ENCODE measurements at regions not wholly inside any gene's neighbourhood (a gene's known extent, or its start where the extent isn't known, plus 50 kb on each side); places are given as distances from the start of the nearest gene placed in this dataset.

DNA sequence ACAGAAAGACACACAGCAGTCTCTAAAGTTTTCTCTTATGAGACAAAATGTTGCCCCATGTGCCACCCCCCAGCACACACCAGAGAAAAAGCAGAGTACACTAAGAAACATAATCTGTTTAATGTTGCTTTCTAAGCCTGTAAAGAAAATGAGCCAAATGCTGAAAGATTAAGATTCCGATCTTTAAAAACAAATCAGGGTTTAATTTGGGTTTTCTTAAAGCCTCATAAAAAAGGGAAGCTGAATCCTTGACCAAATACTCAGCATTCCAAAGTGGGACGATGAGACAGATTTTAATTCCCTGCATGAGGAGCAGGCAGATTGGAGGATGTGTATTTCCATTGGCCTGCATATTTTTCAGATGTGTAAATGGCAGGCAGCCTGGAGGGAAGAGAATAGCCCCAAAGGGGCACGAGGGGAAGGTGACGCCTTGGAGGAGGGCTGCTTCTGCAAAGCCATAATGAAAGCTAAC lies 118.4 kb downstream of the COPRS start:
- Mint-ChIP-seq H3K9me3 (peaks cover 0 to 3% (median 0%) of the 10 kb centered on the region in 11 donors), H3K4me3 (no peak overlapping the region), H3K27me3 (peaks cover 8 to 49% (median 31%) of the 10 kb centered on the region in 5 donors), H3K4me1 (peaks cover 0 to 4% (median 0%) of the 10 kb centered on the region in 7 donors), H3K27ac (no peak overlapping the region), H3K36me3 (peaks cover 0 to 3% (median 0%) of the 10 kb centered on the region in 5 donors)
- Histone ChIP-seq H3K27ac (ENCODE audit: low read depth, low read length) (no peak overlapping the region), H3K27me3 (ENCODE audit: control insufficient read depth in 2 of 2, insufficient read depth in 2 of 2, low read length in 2 of 2) (no peaks in the 10 kb centered on the region), H3K9me3 (ENCODE audit: control insufficient read depth in 2 of 3, low read length in 3 of 3) (no peaks in the 10 kb centered on the region), H3K36me3 (ENCODE audit: control insufficient read depth in 2 of 3, insufficient read depth in 3 of 3, low read length in 3 of 3) (no peaks in the 10 kb centered on the region), H3K4me1 (ENCODE audit: control insufficient read depth in 2 of 2, insufficient read depth in 2 of 2, low read length in 2 of 2) (no peaks in the 10 kb centered on the region), H3K4me3 (ENCODE audit: low read length) (no peak overlapping the region)
- ChIA-PET CTCF (interaction anchor here (0.6 kb wide), 1 partner anchor 14 kb away, joined by 3 read pairs; no protein-coding TSS in a partner anchor), POLR2A (no interaction called here)
- ATAC-seq (no peak), DNase-seq (no peak)
- intact Hi-C loops (cut with micrococcal nuclease), result no loop called here

DNA sequence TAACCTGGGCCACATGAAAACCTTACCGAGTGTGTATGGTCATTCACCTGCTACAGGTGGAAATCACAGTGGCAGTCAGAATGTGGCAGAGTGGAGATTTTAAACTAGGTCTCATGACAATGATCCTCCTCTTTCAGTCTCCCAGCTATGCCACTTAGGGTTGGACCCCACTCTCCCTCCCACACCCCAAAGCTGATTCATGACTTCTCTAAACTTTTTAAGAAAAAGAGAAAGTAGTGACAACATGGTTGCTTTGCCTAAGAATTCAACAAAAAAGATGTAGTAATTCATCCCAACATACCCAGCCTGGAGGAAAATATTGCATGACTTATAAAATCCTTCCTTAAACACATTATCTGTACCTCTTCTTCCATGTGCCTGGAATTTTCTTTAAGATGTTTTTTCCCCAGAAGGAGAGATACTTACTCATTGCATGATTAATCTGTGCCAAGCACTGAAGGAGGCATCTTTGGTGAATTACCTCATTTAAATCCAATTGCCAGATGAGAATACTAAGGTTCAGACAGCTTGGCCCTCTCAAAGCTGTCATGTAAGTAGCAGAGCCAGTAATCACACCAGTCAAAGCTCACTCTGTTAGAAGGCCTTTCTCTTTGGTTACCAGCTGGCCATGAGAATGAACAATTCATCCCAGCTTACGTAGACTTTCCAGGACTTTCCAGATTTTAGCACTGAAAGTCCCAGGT lies 119.9 kb downstream of the COPRS start:
- Histone ChIP-seq H3K36me3 (ENCODE audit: control insufficient read depth in 2 of 3, insufficient read depth in 3 of 3, low read length in 3 of 3) (no peaks in the 10 kb centered on the region), H3K27ac (ENCODE audit: low read depth, low read length) (no peak overlapping the region), H3K4me3 (ENCODE audit: low read length) (no peak overlapping the region), H3K4me1 (ENCODE audit: control insufficient read depth in 2 of 2, insufficient read depth in 2 of 2, low read length in 2 of 2) (no peaks in the 10 kb centered on the region), H3K27me3 (ENCODE audit: control insufficient read depth in 2 of 2, insufficient read depth in 2 of 2, low read length in 2 of 2) (no peaks in the 10 kb centered on the region), H3K9me3 (ENCODE audit: control insufficient read depth in 2 of 3, low read length in 3 of 3) (no peaks in the 10 kb centered on the region)
- CTCF ChIA-PET, result no interaction called here
- intact Hi-C loops (cut with micrococcal nuclease), result no loop called here
- Mint-ChIP-seq H3K4me1 (peaks cover 0 to 4% (median 0%) of the 10 kb centered on the region in 7 donors), H3K27me3 (peaks cover 3 to 42% (median 21%) of the 10 kb centered on the region in 5 donors), H3K9me3 (peaks cover 0 to 3% (median 0%) of the 10 kb centered on the region in 11 donors), H3K36me3 (peaks cover 0 to 3% (median 0%) of the 10 kb centered on the region in 5 donors), H3K27ac (no peak overlapping the region), H3K4me3 (no peak overlapping the region)
- POLR2A ChIA-PET, result no interaction called here
- DNase-seq (no peak), ATAC-seq (no peak)

GRCh38 chr17:31738488-31738887 lies 120.6 kb downstream of the COPRS start:
- Mint-ChIP-seq H3K27ac (no peak overlapping the region), H3K4me3 (no peak overlapping the region), H3K36me3 (peaks cover 0 to 3% (median 0%) of the 10 kb centered on the region in 5 donors), H3K4me1 (peaks cover 0 to 4% (median 0%) of the 10 kb centered on the region in 7 donors), H3K9me3 (peaks cover 0 to 3% (median 0%) of the 10 kb centered on the region in 11 donors), H3K27me3 (peaks cover 4 to 36% (median 21%) of the 10 kb centered on the region in 5 donors)
- Histone ChIP-seq H3K27me3 (ENCODE audit: control insufficient read depth in 2 of 2, insufficient read depth in 2 of 2, low read length in 2 of 2) (no peaks in the 10 kb centered on the region), H3K27ac (ENCODE audit: low read depth, low read length) (no peak overlapping the region), H3K9me3 (ENCODE audit: control insufficient read depth in 2 of 3, low read length in 3 of 3) (no peaks in the 10 kb centered on the region), H3K36me3 (ENCODE audit: control insufficient read depth in 2 of 3, insufficient read depth in 3 of 3, low read length in 3 of 3) (no peaks in the 10 kb centered on the region), H3K4me3 (ENCODE audit: low read length) (no peak overlapping the region), H3K4me1 (ENCODE audit: control insufficient read depth in 2 of 2, insufficient read depth in 2 of 2, low read length in 2 of 2) (no peaks in the 10 kb centered on the region)
- DNase-seq (no peak), ATAC-seq (no peak)
- intact Hi-C loops (cut with micrococcal nuclease), result no loop called here
- CTCF ChIA-PET, result no interaction called here
- POLR2A ChIA-PET, result no interaction called here

DNA sequence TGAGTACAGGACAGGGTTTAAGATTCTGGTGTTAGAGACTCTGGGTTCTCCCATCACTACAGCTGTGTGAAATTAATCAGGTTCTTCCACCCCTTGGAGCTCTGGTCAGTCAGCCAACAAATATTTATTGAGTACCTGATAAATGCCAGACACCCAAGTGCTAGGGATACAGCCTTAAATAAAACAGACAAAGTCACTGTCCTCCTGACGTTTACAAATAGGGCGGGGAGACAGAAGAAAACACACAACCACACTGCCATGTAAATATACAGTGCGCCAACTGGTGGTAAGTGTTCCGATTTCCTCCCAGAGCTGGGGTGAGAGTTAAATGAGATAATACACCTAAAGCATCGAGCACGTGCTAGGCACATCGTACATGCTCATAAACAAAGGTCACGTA lies 121.0 kb downstream of the COPRS start:
- ATAC-seq, result no peak
- CTCF ChIA-PET, result no interaction called here
- Mint-ChIP-seq H3K36me3 (peaks cover 0 to 3% (median 0%) of the 10 kb centered on the region in 5 donors), H3K9me3 (peaks cover 0 to 3% (median 0%) of the 10 kb centered on the region in 11 donors), H3K27me3 (peaks cover 7 to 32% (median 17%) of the 10 kb centered on the region in 5 donors), H3K4me1 (peaks cover 0 to under 1% (median 0%) of the 10 kb centered on the region in 7 donors), H3K4me3 (no peak overlapping the region), H3K27ac (no peak overlapping the region)
- Histone ChIP-seq H3K4me3 (ENCODE audit: low read length) (no peak overlapping the region), H3K4me1 (ENCODE audit: control insufficient read depth in 2 of 2, insufficient read depth in 2 of 2, low read length in 2 of 2) (no peaks in the 10 kb centered on the region), H3K27me3 (ENCODE audit: control insufficient read depth in 2 of 2, insufficient read depth in 2 of 2, low read length in 2 of 2) (no peaks in the 10 kb centered on the region), H3K9me3 (ENCODE audit: control insufficient read depth in 2 of 3, low read length in 3 of 3) (no peaks in the 10 kb centered on the region), H3K36me3 (ENCODE audit: control insufficient read depth in 2 of 3, insufficient read depth in 3 of 3, low read length in 3 of 3) (no peaks in the 10 kb centered on the region), H3K27ac (ENCODE audit: low read depth, low read length) (no peak overlapping the region)
- POLR2A ChIA-PET, result no interaction called here
- DNase-seq, result no peak
- intact Hi-C loops (cut with micrococcal nuclease), result no loop called here

- no peak for DNase-seq
- Histone ChIP-seq H3K4me1 (ENCODE audit: control insufficient read depth in 2 of 2, insufficient read depth in 2 of 2, low read length in 2 of 2) (no peaks in the 10 kb centered on the region), H3K27ac (ENCODE audit: low read depth, low read length) (no peak overlapping the region), H3K27me3 (ENCODE audit: control insufficient read depth in 2 of 2, insufficient read depth in 2 of 2, low read length in 2 of 2) (no peaks in the 10 kb centered on the region), H3K36me3 (ENCODE audit: control insufficient read depth in 2 of 3, insufficient read depth in 3 of 3, low read length in 3 of 3) (no peaks in the 10 kb centered on the region), H3K9me3 (ENCODE audit: control insufficient read depth in 2 of 3, low read length in 3 of 3) (no peaks in the 10 kb centered on the region), H3K4me3 (ENCODE audit: low read length) (no peak overlapping the region)
- H3K4me3 Mint-ChIP-seq, result no peak overlapping the region
- no peaks in the 10 kb centered on the region for H3K4me1 Mint-ChIP-seq
- intact Hi-C loops (cut with micrococcal nuclease), result no loop called here
- H3K27me3 Mint-ChIP-seq, result peaks cover 11 to 27% (median 13%) of the 10 kb centered on the region in 5 donors
- POLR2A ChIA-PET, result no interaction called here
- H3K27ac Mint-ChIP-seq, result no peak overlapping the region
- peaks cover 0 to 3% (median 0%) of the 10 kb centered on the region in 5 donors for H3K36me3 Mint-ChIP-seq
- CTCF ChIA-PET, result no interaction called here
- no peak for ATAC-seq
- peaks cover 0 to 3% (median 0%) of the 10 kb centered on the region in 11 donors for H3K9me3 Mint-ChIP-seq
Measured at GRCh38 chr17:31736855-31737625, 122.0 kb downstream of the COPRS start.

GRCh38 chr17:31733326-31733725 lies 125.7 kb downstream of the COPRS start:
- no peaks in the 10 kb centered on the region for H3K9me3 ChIP-seq (ENCODE audit: control insufficient read depth in 2 of 3, low read length in 3 of 3)
- H3K27me3 ChIP-seq (ENCODE audit: control insufficient read depth in 2 of 2, insufficient read depth in 2 of 2, low read length in 2 of 2), result no peaks in the 10 kb centered on the region
- H3K4me1 ChIP-seq (ENCODE audit: control insufficient read depth in 2 of 2, insufficient read depth in 2 of 2, low read length in 2 of 2), result no peaks in the 10 kb centered on the region
- H3K36me3 Mint-ChIP-seq, result peaks cover 0 to 4% (median 0%) of the 10 kb centered on the region in 5 donors
- ChIA-PET CTCF (no interaction called here), POLR2A (no interaction called here)
- H3K4me1 Mint-ChIP-seq, result no peaks in the 10 kb centered on the region
- H3K27ac ChIP-seq (ENCODE audit: low read depth, low read length), result no peak overlapping the region
- intact Hi-C loops (cut with micrococcal nuclease), result no loop called here
- DNase-seq (no peak), ATAC-seq (no peak)
- no peak overlapping the region for H3K27ac Mint-ChIP-seq
- H3K4me3 Mint-ChIP-seq, result no peak overlapping the region
- H3K27me3 Mint-ChIP-seq, result peaks cover 4 to 14% (median 7%) of the 10 kb centered on the region in 5 donors
- no peaks in the 10 kb centered on the region for H3K36me3 ChIP-seq (ENCODE audit: control insufficient read depth in 2 of 3, insufficient read depth in 3 of 3, low read length in 3 of 3)
- no peak overlapping the region for H3K4me3 ChIP-seq (ENCODE audit: low read length)
- peaks cover 0 to 3% (median 0%) of the 10 kb centered on the region in 11 donors for H3K9me3 Mint-ChIP-seq

Data from naive thymus-derived CD4-positive, alpha-beta T cell (primary cell).